Hypothalamus (tissue), 51 donors: ENCODE measurements at regions not wholly inside any gene's neighbourhood (a gene's known extent, or its start where the extent isn't known, plus 50 kb on each side); places are given as distances from the start of the nearest gene placed in this dataset.
"Not testable (repeated sequence)": the region's sequence is repeated elsewhere in the genome, so short reads cannot be mapped to it uniquely, and the experiment has no call there.

Source experiments
- DNase-seq, 51 donors: peaks; one replicate each; lab custom pipeline; 2025; lab: John Stamatoyannopoulos, UW

- DNase-seq, result no peak
Measured at GRCh38 chr18:39259736-39260135, 1694.1 kb upstream of the CELF4 start.

GRCh38 chr18:39244242-39244641 is 1678.6 kb upstream of the CELF4 start:
- DNase-seq, result no peak

- DNase-seq, result no peak
Measured at GRCh38 chr18:39241534-39241933, 1675.9 kb upstream of the CELF4 start.

GRCh38 chr18:39238981-39239660 is 1673.5 kb upstream of the CELF4 start:
- DNase-seq, result peak in 1 of 51 donors; percentile 7

- no peak for DNase-seq
Measured at GRCh38 chr18:39235118-39235719, 1669.6 kb upstream of the CELF4 start.

GRCh38 chr18:39232937-39233336 is 1667.3 kb upstream of the CELF4 start:
- DNase-seq, result no peak

GRCh38 chr18:39232490-39232889 is 1666.9 kb upstream of the CELF4 start:
- no peak for DNase-seq

- no peak for DNase-seq
Measured at GRCh38 chr18:39230086-39230803, 1664.6 kb upstream of the CELF4 start.

- DNase-seq, result not testable (repeated sequence)
Measured at GRCh38 chr18:39227769-39228168, 1662.2 kb upstream of the CELF4 start.

- DNase-seq, result no peak
Measured at GRCh38 chr18:39225373-39225772, 1659.8 kb upstream of the CELF4 start.

- no peak for DNase-seq
Measured at GRCh38 chr18:39223283-39223682, 1657.7 kb upstream of the CELF4 start.

GRCh38 chr18:39215920-39216319 is 1650.3 kb upstream of the CELF4 start:
- DNase-seq, result no peak

GRCh38 chr18:39211461-39211860 is 1645.9 kb upstream of the CELF4 start:
- no peak for DNase-seq

- no peak for DNase-seq
Measured at GRCh38 chr18:39209173-39209572, 1643.6 kb upstream of the CELF4 start.

- no peak for DNase-seq
Measured at GRCh38 chr18:39208729-39209128, 1643.1 kb upstream of the CELF4 start.

GRCh38 chr18:39208190-39208589 is 1642.6 kb upstream of the CELF4 start:
- no peak for DNase-seq

- DNase-seq, result not testable (repeated sequence)
Measured at GRCh38 chr18:39206398-39207103, 1641.0 kb upstream of the CELF4 start.

- DNase-seq, result no peak
Measured at GRCh38 chr18:39205565-39206195, 1640.1 kb upstream of the CELF4 start.

GRCh38 chr18:39200153-39200552 is 1634.6 kb upstream of the CELF4 start:
- no peak for DNase-seq

- no peak for DNase-seq
Measured at GRCh38 chr18:39199231-39199855, 1633.7 kb upstream of the CELF4 start.
